Effector CD8-positive, alpha-beta T cell (primary cell): ENCODE measurements at regions not wholly inside any gene's neighbourhood (a gene's known extent, or its start where the extent isn't known, plus 50 kb on each side); places are given as distances from the start of the nearest gene placed in this dataset.

Source experiments
- DNase-seq: peaks from one replicate; lab custom pipeline; 2025; lab: John Stamatoyannopoulos, UW

- DNase-seq: no peak
Measured at GRCh38 chr20:21033817-21034216, 72.3 kb downstream of the LINC00237 start.

- no peak for DNase-seq
Measured at GRCh38 chr20:21031666-21032065, 74.5 kb downstream of the LINC00237 start.

DNA sequence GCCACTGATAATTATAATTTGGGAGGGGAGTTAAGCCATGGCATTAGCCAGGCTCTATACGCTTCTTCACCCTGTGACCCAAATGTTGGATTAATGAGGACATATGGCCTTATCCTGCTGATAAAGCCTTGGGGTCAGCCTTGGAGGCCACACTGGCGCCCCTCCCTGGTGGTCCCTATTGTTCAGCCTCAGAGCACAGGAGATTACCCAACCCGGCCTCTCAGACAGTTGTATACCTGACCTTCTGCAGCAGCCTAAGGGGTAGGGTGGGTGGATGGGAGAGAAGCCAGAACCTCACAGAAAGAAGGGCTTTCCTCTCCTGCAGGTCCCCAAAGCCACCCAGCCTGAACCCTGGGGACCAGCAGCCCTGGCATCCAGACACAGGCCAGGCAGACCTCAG is 76.8 kb downstream of the LINC00237 start:
- no peak for DNase-seq

DNA sequence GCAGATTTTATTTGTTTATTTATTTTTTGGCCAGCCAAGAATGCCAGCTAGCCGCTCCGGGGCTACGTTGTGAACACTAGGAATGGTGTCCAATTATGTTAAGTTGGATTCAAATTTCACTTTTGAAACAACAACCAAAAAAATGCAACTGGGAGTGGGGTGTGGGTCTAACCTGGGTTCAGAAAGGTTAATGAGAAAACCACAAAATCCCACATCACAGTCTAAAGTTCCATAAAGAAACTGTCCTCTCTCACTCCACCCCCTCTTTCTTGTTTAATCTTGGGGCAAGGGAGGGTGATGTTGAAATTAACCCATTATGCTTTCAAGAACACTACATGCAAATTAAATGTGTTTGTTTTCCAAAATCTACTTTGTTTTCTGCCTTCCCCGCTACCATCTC is 77.2 kb downstream of the LINC00237 start:
- no peak for DNase-seq

DNA sequence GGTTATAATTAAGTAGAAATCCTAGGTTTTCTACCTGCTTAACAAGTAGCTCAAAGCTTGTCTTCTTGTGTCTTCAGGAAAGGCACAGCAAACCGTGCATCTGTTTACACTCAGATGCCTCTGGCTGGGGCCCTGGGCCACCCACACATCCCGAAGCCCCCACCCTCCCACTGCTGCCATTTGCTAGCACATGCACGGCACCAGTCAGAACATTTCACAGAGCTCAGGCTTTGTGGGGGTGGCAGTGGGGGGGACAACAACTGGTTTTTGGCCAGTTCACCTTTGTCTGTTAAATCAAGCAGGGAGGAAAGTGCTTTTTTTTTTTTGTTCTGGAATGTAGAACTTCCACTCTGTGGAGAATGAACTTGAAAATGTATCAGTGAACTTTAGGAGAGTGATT is 77.7 kb downstream of the LINC00237 start:
- no peak for DNase-seq

GRCh38 chr20:21027569-21027968 is 78.6 kb downstream of the LINC00237 start:
- no peak for DNase-seq

DNA sequence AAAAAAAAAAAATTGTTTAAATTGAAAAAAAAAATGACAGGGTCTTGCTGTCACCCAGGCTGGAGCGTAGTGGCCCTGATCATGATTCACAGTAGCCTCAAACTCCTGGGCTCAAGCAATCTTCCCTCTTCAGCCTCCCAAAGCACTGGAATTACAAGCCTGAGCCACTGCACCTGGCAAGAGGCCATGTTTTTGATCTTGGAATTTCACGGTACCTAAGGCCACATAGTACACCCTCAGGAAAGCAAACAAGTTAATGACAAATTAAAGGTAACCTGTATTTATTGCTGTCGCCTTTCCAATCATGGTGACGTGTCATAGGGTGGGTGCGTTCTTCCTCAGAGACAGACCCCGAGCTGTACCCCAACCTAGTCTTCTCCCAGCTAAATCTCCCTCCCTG is 79.2 kb downstream of the LINC00237 start:
- no peak for DNase-seq

GRCh38 chr20:21024420-21024819 is 81.7 kb downstream of the LINC00237 start:
- no peak for DNase-seq

- no peak for DNase-seq
Measured at GRCh38 chr20:21022925-21023324, 83.2 kb downstream of the LINC00237 start.

DNA sequence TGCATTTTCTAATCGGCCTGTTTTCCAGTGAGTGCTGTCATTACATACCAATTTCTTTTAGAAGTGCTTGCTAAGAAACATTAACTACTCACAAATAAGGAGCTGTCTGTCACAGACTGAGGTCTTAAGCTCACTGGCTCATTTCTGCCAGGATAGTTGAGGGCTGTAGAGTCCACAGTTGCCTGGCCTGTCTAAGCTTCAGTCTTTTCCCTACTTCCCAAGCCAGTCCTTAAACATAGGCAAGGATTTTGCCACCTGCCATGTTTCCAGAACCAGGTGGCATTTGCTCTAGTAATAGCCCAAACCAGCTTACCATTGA is 84.7 kb downstream of the LINC00237 start:
- no peak for DNase-seq

GRCh38 chr20:21020659-21021471 is 85.3 kb downstream of the LINC00237 start:
- DNase-seq: no peak

DNA sequence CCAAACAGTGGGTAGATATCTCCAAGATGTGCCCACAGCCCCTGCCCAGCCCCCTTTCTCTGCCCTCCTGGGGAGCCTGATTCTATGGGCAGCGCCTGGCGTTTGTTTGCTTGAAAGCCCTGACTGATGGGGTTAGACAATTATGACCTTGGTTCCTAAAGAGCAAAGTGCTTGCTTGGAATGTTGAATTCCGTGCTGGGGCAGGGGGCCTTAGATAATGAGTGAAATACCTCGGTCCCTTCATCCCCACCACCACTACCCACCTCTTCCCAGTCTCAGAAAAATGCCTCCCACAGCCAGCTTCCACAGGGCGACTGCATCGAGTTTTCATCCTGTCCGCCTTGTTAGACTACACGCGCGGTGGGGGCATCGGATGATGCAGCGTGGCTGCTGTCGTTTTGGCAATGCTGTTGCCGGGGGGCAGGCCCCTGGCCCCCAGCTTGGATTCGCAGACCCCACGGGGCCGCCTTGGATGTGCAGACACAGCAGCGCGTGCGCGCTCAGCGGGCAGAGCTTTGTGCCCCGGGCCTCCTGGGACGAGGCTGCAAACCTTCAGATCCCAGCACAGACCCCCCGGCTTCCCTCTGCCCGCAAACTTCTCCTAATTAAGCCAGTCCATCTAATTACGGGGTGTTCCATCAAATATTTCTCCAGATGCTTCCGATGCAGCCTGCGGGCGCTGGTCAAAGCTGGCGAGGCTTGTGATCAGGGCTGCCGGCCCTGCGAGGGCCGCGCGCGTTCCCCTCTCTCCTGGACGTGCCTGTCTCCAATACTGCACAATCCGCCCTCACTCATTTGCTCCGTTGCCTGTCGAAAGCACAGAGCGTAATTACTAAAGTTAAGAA is 86.1 kb downstream of the LINC00237 start:
- no peak for DNase-seq

DNA sequence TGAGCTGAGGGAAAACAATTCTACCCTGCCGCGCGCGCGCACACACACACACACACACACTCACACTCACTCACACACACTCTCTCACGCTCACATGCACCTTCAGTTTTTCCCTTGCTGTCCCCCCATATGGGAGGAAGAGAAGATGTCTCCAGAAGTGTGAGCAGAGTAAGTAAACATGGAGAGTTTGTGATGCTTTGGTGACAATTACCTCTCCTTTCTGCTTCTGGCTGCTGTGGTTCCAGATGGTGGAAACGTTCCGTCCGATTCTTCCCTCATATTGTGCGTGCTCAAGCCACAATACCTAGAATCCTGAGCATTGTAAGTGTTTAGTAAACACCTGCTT is 86.7 kb downstream of the LINC00237 start:
- DNase-seq: no peak

- no peak for DNase-seq
Measured at GRCh38 chr20:21018576-21018975, 87.6 kb downstream of the LINC00237 start.

DNA sequence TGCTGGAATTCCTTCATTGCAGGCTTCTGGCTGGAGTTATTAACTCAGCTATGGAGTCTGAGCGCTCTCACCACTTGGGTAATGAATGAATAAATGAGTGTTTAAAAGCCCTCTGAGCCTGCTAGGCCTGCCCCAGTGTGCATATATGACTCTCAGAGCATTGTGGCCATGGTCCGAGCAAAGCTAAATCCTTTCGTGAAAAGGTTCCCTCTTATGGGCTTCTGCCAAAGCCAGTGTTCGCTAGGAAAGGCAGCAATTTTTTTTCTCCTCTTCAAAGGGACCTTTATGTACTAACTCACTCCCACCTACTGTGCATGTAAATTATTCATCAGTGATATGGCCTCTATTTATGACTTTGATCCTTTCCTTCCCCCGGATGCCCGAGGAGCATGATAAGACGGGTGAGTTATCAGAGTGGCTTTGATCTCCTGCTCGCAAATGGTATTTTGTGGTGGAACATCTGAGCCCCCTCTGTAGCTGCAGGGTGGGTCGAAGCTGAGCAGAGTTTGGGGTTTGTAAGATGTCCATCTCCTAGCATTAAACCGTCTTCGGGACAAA is 88.6 kb downstream of the LINC00237 start:
- no peak for DNase-seq

GRCh38 chr20:21016751-21017150 is 89.4 kb downstream of the LINC00237 start:
- no peak for DNase-seq

- DNase-seq: no peak
Measured at GRCh38 chr20:21014528-21014927, 91.6 kb downstream of the LINC00237 start.

- DNase-seq: no peak
Measured at GRCh38 chr20:21008951-21009350, 97.2 kb downstream of the LINC00237 start.

DNA sequence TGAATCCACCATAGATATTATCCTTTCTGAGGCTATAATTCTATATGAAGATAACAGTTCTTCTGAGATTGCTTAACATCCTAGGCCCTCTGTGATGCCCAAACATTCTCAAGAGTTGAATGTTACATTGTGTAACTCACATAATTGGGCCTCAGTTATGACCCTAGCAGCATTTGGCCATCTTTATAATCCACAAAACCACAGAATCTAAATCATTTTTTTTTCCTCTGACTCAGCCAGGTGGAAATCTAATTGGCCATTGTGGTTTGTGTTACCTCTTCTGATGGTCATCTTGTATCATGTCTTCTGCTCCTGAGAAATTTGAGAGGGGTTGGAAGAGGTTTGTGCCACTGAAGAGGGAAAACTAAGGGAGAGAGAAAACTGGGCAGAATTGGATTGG is 99.5 kb downstream of the LINC00237 start:
- DNase-seq: no peak

DNA sequence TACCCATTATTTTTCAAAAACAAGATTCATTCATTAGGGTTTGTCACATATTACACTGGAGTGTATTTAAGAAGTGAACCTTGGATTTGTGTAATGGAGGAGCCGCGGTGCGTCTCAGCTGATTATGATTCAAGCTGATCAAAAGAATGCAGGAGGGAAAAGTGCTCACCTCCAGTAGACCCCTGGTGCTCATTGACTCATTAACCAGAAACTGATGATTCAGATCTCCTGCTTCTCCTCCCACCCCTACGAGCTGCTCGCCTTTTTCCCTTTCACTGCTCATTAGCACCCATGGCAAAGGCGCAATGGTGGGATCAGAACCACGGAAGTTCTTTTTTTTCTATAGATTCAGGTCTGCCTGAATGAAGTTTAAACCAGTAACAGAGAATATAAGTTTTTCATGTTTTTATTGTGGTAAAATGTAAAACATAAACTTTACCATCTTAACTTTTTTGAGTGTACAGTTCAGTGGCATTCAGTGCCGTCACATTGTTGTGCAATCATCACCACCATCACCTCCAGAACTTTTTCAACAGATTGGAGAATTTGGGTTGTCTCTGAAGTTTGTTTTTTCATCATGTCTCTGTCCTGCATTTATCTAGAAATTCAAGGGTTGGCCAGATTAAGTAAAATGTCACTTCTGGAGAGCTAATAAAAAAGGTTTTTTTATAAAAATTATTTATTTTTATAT is 101.6 kb downstream of the LINC00237 start:
- no peak for DNase-seq

DNA sequence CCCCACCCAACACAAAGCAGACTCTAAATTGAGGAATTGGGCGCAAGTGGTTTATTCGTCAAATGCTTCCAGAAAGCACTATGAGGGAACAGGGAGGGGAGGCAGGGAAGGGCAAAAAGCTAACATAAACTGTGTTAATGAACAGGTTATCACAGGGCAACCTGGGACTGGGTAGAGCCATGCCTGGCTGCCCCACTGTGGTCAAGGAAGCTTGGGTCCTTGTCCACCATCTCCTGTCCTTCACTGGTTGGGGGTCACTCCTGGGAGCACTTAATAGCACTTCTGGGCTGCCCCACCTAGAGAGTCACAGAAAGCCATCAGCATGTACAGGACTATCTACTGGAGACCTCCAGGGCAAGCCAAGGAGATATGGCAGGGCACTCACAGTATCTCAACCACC is 102.3 kb downstream of the LINC00237 start:
- no peak for DNase-seq

DNA sequence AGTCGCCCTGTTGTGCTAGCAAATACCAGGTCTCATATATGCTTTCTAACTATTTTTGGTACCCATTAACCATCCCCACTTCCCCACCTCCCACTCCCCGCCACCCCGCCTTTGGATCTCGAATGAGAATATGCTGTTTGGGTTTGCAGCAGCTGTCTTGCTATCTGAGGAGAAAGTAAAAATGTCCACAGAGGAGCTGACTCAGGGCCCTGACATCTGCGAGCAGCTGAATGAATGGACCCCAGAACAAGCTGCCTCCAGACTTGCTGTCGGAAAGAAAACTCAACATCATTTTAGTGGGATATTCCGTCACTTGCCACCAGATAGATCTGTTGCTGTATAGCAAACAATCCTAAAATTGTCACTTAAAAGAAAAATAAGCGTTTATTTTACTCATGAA is 103.7 kb downstream of the LINC00237 start:
- DNase-seq: no peak

GRCh38 chr20:20993372-20993771 is 112.8 kb downstream of the LINC00237 start:
- no peak for DNase-seq
